KOPT-K1 (cell line): ENCODE measurements at regions not wholly inside any gene's neighbourhood (a gene's known extent, or its start where the extent isn't known, plus 50 kb on each side); places are given as distances from the start of the nearest gene placed in this dataset.

ENCODE experiments used
- H3K27ac ChIP-seq: fragments of 200-600 bp; sonication (generic); 2 replicates; pipeline ENCODE4 v1.5.1; 2016; ENCODE audit warnings: antibody characterized with exemption, mild to moderate bottlenecking, low read depth, low read length; ENCODE audit not compliant: poor library complexity, severe bottlenecking
- H3K36me3 ChIP-seq: fragments of 200-600 bp; sonication (generic); 2 replicates; pipeline ENCODE4 v1.5.1; 2017; ENCODE audit warnings: antibody characterized with exemption, mild to moderate bottlenecking, low read length, moderate library complexity; ENCODE audit not compliant: insufficient read depth
- H3K9me3 ChIP-seq: fragments of 200-600 bp; sonication (generic); 2 replicates; pipeline ENCODE4 v1.5.1; 2017; ENCODE audit warnings: antibody characterized with exemption, low read length, mild to moderate bottlenecking; ENCODE audit not compliant: insufficient read depth, poor library complexity, severe bottlenecking

- no peaks in the 10 kb centered on the region for H3K9me3 ChIP-seq
- H3K27ac ChIP-seq, result no peak overlapping the region
- no peaks in the 10 kb centered on the region for H3K36me3 ChIP-seq
Observed at GRCh38 chr20:60638430-60639098, 613.5 kb upstream of the CDH4 start.

- Histone ChIP-seq H3K9me3 (no peaks in the 10 kb centered on the region), H3K27ac (no peak overlapping the region), H3K36me3 (no peaks in the 10 kb centered on the region)
Observed at GRCh38 chr20:60641879-60642447, 610.1 kb upstream of the CDH4 start.

- H3K9me3 ChIP-seq, result no peaks in the 10 kb centered on the region
- H3K36me3 ChIP-seq, result no peaks in the 10 kb centered on the region
- H3K27ac ChIP-seq, result no peak overlapping the region
Observed at GRCh38 chr20:60642541-60642940, 609.5 kb upstream of the CDH4 start.

GRCh38 chr20:60648556-60648955, 603.5 kb upstream of the CDH4 start:
- no peaks in the 10 kb centered on the region for H3K9me3 ChIP-seq
- no peak overlapping the region for H3K27ac ChIP-seq
- H3K36me3 ChIP-seq, result no peaks in the 10 kb centered on the region

GRCh38 chr20:60649541-60649940, 602.5 kb upstream of the CDH4 start:
- no peaks in the 10 kb centered on the region for H3K36me3 ChIP-seq
- no peak overlapping the region for H3K27ac ChIP-seq
- peaks cover 4% of the 10 kb centered on the region for H3K9me3 ChIP-seq

- peaks cover 8% of the 10 kb centered on the region for H3K9me3 ChIP-seq
- no peak overlapping the region for H3K27ac ChIP-seq
Observed at GRCh38 chr20:60650087-60650486, 602.0 kb upstream of the CDH4 start.

GRCh38 chr20:60652046-60652445, 600.0 kb upstream of the CDH4 start:
- Histone ChIP-seq H3K9me3 (peaks cover 8% of the 10 kb centered on the region), H3K27ac (no peak overlapping the region), H3K36me3 (no peaks in the 10 kb centered on the region)

More at GRCh38 chr20:60650087-60650486, 602.0 kb upstream of the CDH4 start:
- no peaks in the 10 kb centered on the region for H3K36me3 ChIP-seq

GRCh38 chr20:60652615-60653014, 599.4 kb upstream of the CDH4 start:
- H3K9me3 ChIP-seq, result peaks cover 8% of the 10 kb centered on the region
- no peaks in the 10 kb centered on the region for H3K36me3 ChIP-seq
- H3K27ac ChIP-seq, result no peak overlapping the region

- Histone ChIP-seq H3K27ac (no peak overlapping the region), H3K36me3 (no peaks in the 10 kb centered on the region), H3K9me3 (peaks cover 8% of the 10 kb centered on the region)
Observed at GRCh38 chr20:60653111-60653845, 598.8 kb upstream of the CDH4 start.

GRCh38 chr20:60658681-60659080, 593.4 kb upstream of the CDH4 start:
- Histone ChIP-seq H3K27ac (no peak overlapping the region), H3K9me3 (peaks cover 8% of the 10 kb centered on the region), H3K36me3 (no peaks in the 10 kb centered on the region)

GRCh38 chr20:60659240-60659639, 592.8 kb upstream of the CDH4 start:
- Histone ChIP-seq H3K36me3 (no peaks in the 10 kb centered on the region), H3K27ac (no peak overlapping the region), H3K9me3 (peaks cover 7% of the 10 kb centered on the region)

GRCh38 chr20:60662307-60662706, 589.8 kb upstream of the CDH4 start:
- H3K36me3 ChIP-seq, result no peaks in the 10 kb centered on the region
- no peaks in the 10 kb centered on the region for H3K9me3 ChIP-seq
- H3K27ac ChIP-seq, result no peak overlapping the region

- Histone ChIP-seq H3K9me3 (no peaks in the 10 kb centered on the region), H3K27ac (no peak overlapping the region), H3K36me3 (no peaks in the 10 kb centered on the region)
Observed at GRCh38 chr20:60664106-60664505, 588.0 kb upstream of the CDH4 start.

GRCh38 chr20:60667641-60668040, 584.4 kb upstream of the CDH4 start:
- Histone ChIP-seq H3K36me3 (no peaks in the 10 kb centered on the region), H3K27ac (no peak overlapping the region), H3K9me3 (no peaks in the 10 kb centered on the region)

GRCh38 chr20:60669211-60669610, 582.9 kb upstream of the CDH4 start:
- H3K9me3 ChIP-seq, result no peaks in the 10 kb centered on the region
- H3K36me3 ChIP-seq, result no peaks in the 10 kb centered on the region
- H3K27ac ChIP-seq, result no peak overlapping the region

- H3K36me3 ChIP-seq, result no peaks in the 10 kb centered on the region
- no peaks in the 10 kb centered on the region for H3K9me3 ChIP-seq
- H3K27ac ChIP-seq, result no peak overlapping the region
Observed at GRCh38 chr20:60676011-60676410, 576.0 kb upstream of the CDH4 start.
